ENCODE measurements at regions not wholly inside any gene's neighbourhood (a gene's known extent, or its start where the extent isn't known, plus 50 kb on each side); places are given as distances from the start of the nearest gene placed in this dataset.

- H2BK20ac ChIP-seq (ENCODE audit: low read length): no peak overlapping the region
- no peak overlapping the region for H3K56ac ChIP-seq (replicated peaks; ENCODE audit: insufficient read length, low read depth, low read length)
- no peaks in the 10 kb centered on the region for H4K20me1 ChIP-seq (replicated peaks in 1 of 2; ENCODE audit: control insufficient read depth in 1 of 2, insufficient read depth in 2 of 2, low read length in 2 of 2)
- H3K27ac ChIP-seq (ENCODE audit: low read depth, low read length): no peak overlapping the region
- no peak overlapping the region for H2AFZ ChIP-seq (ENCODE audit: low read length)
- H3K27me3 ChIP-seq (replicated peaks in 1 of 4; ENCODE audit: control insufficient read depth in 3 of 4, extremely low read depth in 1 of 4, insufficient read depth in 3 of 4, low read length in 3 of 4): no peaks in the 10 kb centered on the region; a peak in 3 of 7 replicates
- ChIA-PET CTCF (ENCODE audit: partially characterized antibody) (interaction anchor here (0.9 to 3.8 kb wide), 5 partner anchors 9 to 78 kb away, joined by 3 to 16 read pairs (median 3); no protein-coding TSS in a partner anchor), POLR2A (ENCODE audit: partially characterized antibody) (no interaction called here)
- no peak overlapping the region for H4K8ac ChIP-seq (ENCODE audit: extremely low read depth, insufficient read depth, low read length)
- H2BK5ac ChIP-seq (ENCODE audit: low read depth, low read length): no peak overlapping the region
- H3K4me1 ChIP-seq (replicated peaks in 1 of 4; ENCODE audit: control insufficient read depth in 3 of 4, insufficient read depth in 4 of 4, low read length in 3 of 4): peaks cover 5 to 17% (median 11%) of the 10 kb centered on the region in 4 experiments; a peak in 6 of 7 replicates
- WGBS, 2 experiments (ENCODE audit: extremely low coverage in 1 of 2, insufficient coverage in 1 of 2, insufficient read length in 1 of 2, insufficient replicate concordance in 2 of 2, low coverage in 1 of 2, low lambda C conversion rate in 2 of 2, missing lambda C conversion rate in 1 of 2): 72% methylated on average over 9 of the region's 9 CpGs; no CpG with 5 or more reads in 1 of the 2 experiments
- H3K79me2 ChIP-seq (ENCODE audit: control insufficient read depth in 1 of 2, insufficient read depth in 2 of 2, low read length in 2 of 2): no peaks in the 10 kb centered on the region
- H3K18ac ChIP-seq (ENCODE audit: extremely low read depth, low read length): no peak overlapping the region
- H3K14ac ChIP-seq (ENCODE audit: insufficient read length): no peak overlapping the region
- no peak overlapping the region for H4K5ac ChIP-seq (ENCODE audit: insufficient read length, low read depth, low read length)
- peak overlapping the region; percentile 44; the same call in 1 of the 2 replicates for H2BK12ac ChIP-seq (ENCODE audit: low read depth, low read length)
- no peak overlapping the region for H3K4me3 ChIP-seq (ENCODE audit: extremely low read depth in 1 of 4, insufficient read depth in 2 of 4, low read depth in 3 of 4, low read length in 4 of 4)
- TF ChIP-seq ATF3 (IDR thresholded peaks at IDR 0.05; ENCODE audit: insufficient read depth, low read depth, low read length) (no peak), CTCF (IDR thresholded peaks at IDR 0.05; ENCODE audit: control extremely low read depth in 1 of 3, insufficient read depth in 1 of 3, low read depth in 1 of 3, low read length in 3 of 3) (no peak), TEAD4 (IDR thresholded peaks at IDR 0.05; ENCODE audit: low read depth, low read length) (no peak), CBX5 (IDR thresholded peaks at IDR 0.05; ENCODE audit: low read depth, low read length) (no peak), POLR2A (IDR thresholded peaks at IDR 0.05; ENCODE audit: control extremely low read depth in 1 of 2, low read depth in 2 of 2, low read length in 2 of 2) (no peak), GABPA (IDR thresholded peaks at IDR 0.05; ENCODE audit: borderline replicate concordance, insufficient read depth, low read length) (no peak), USF2 (IDR thresholded peaks at IDR 0.05; ENCODE audit: low read length) (no peak), RFX5 (IDR thresholded peaks at IDR 0.05; ENCODE audit: borderline replicate concordance, low read depth, low read length) (no peak)
- no peak overlapping the region for H3K4ac ChIP-seq (replicated peaks; ENCODE audit: insufficient read length, low read depth, low read length)
- H3K9ac ChIP-seq (replicated peaks in 1 of 4; ENCODE audit: extremely low read depth in 1 of 4, low read depth in 3 of 4, low read length in 3 of 4): no peak overlapping the region
- no peak for FAIRE-seq
- no peak overlapping the region for H2BK120ac ChIP-seq (replicated peaks; ENCODE audit: low read depth, low read length)
- no peak overlapping the region for H2BK15ac ChIP-seq (ENCODE audit: low read length)
- no peaks in the 10 kb centered on the region for H3K9me3 ChIP-seq (ENCODE audit: insufficient read depth in 2 of 2, low read depth in 1 of 2, low read length in 1 of 2)
- no peaks in the 10 kb centered on the region for H3K23me2 ChIP-seq (ENCODE audit: low read depth, low read length)
- H4K91ac ChIP-seq (replicated peaks; ENCODE audit: insufficient read length, low read length): no peak overlapping the region
- no peak for DNase-seq (ENCODE audit: low read depth in 1 of 2, low spot score in 2 of 2)
- H3K79me1 ChIP-seq (ENCODE audit: low read depth, low read length): no peaks in the 10 kb centered on the region
- no peaks in the 10 kb centered on the region for H3K36me3 ChIP-seq (ENCODE audit: control insufficient read depth in 2 of 4, insufficient read depth in 4 of 4, low read length in 3 of 4)
- H3K23ac ChIP-seq (ENCODE audit: insufficient read length): no peak overlapping the region
- H2AK5ac ChIP-seq (ENCODE audit: low read depth, low read length): no peak overlapping the region
- H3K4me2 ChIP-seq (ENCODE audit: insufficient read depth in 1 of 2, low read depth in 2 of 2, low read length in 2 of 2): no peak overlapping the region
These were observed 90.3 kb downstream of the BARX1 start for GRCh38 chr9:93864840-93865239.
